WTC11 (cell line): ENCODE measurements at regions not wholly inside any gene's neighbourhood (a gene's known extent, or its start where the extent isn't known, plus 50 kb on each side); places are given as distances from the start of the nearest gene placed in this dataset.

Experiments
- ATF3 ChIP-seq: sonication (generic); formaldehyde crosslinking; conservative IDR thresholded peaks from 2 replicates; pipeline ENCODE4 v1.8.1; 2022; ENCODE audit warnings: mild to moderate bottlenecking, missing genetic modification reagents
- CBFB ChIP-seq: sonication (generic); formaldehyde crosslinking; IDR thresholded peaks from 2 replicates; pipeline ENCODE4 v1.8.1; 2022; ENCODE audit warnings: mild to moderate bottlenecking, low read depth, missing genetic modification reagents
- CREB1 ChIP-seq: sonication (generic); formaldehyde crosslinking; IDR thresholded peaks from 2 replicates; pipeline ENCODE4 v1.8.0; 2023; ENCODE audit warnings: mild to moderate bottlenecking, missing genetic modification reagents
- ELF4 ChIP-seq: sonication (generic); formaldehyde crosslinking; IDR thresholded peaks from 2 replicates; pipeline ENCODE4 v1.8.1; 2022; ENCODE audit warnings: low read depth, mild to moderate bottlenecking, moderate library complexity, missing genetic modification reagents
- HMGXB4 ChIP-seq: sonication (generic); formaldehyde crosslinking; IDR thresholded peaks from 2 replicates; pipeline ENCODE4 v1.8.1; 2023; ENCODE audit warnings: mild to moderate bottlenecking, moderate library complexity, missing genetic modification reagents
- JUN ChIP-seq: sonication (generic); formaldehyde crosslinking; IDR thresholded peaks from 2 replicates; pipeline ENCODE4 v1.8.0; 2023; ENCODE audit warnings: mild to moderate bottlenecking, missing genetic modification reagents
- RORB ChIP-seq: fragments of 250-450 bp; sonication (Bioruptor Pico); IDR thresholded peaks from 2 replicates; pipeline ENCODE4 v1.9.0; 2021; ENCODE audit warnings: mild to moderate bottlenecking
- ZBTB21 ChIP-seq: sonication (generic); formaldehyde crosslinking; IDR thresholded peaks from 2 replicates; pipeline ENCODE4 v1.8.1; 2023; ENCODE audit warnings: mild to moderate bottlenecking, missing genetic modification reagents, borderline replicate concordance
- ZNF121 ChIP-seq: sonication (generic); formaldehyde crosslinking; IDR thresholded peaks from 2 replicates; pipeline ENCODE4 v1.8.0; 2023; ENCODE audit warnings: missing genetic modification reagents
- ZNF138 ChIP-seq: sonication (generic); formaldehyde crosslinking; conservative IDR thresholded peaks from 2 replicates; pipeline ENCODE4 v1.8.1; 2022; ENCODE audit warnings: mild to moderate bottlenecking, moderate library complexity, missing genetic modification reagents
- ZNF416 ChIP-seq: fragments of 250-450 bp; sonication (Bioruptor Pico); IDR thresholded peaks from 2 replicates; pipeline ENCODE4 v1.9.0; 2021; ENCODE audit warnings: mild to moderate bottlenecking, inconsistent platforms
- TF ChIP-seq, protein P1 (sequence below): fragments of 200-600 bp; IDR thresholded peaks from 2 replicates; pipeline ENCODE4 v1.8.0; 2022; ENCODE audit warnings: antibody characterized with exemption
- TF ChIP-seq, protein P2 (sequence below): sonication (generic); formaldehyde crosslinking; IDR thresholded peaks from 2 replicates; pipeline ENCODE4 v1.8.1; 2023; ENCODE audit warnings: mild to moderate bottlenecking, missing genetic modification reagents, moderate library complexity

DNA sequence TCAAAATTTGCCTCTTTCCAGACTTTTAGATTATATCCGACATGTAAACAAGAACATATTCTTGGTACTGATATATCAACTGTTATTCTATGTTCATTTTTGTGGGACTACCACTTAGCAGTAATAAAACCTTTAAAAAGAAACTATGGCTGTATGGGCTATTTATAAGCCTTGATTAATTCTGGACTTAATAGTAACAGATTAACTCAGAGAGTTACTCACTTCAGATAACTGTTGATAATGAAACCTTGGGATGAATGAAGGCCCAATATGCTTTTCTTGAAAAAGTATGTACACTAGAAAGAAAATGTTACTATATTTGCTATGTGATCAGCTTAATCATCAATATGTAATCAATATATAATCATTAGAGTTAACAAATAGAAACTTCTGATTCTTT is 595.9 kb upstream of the BOD1L1 start:
- TF ChIP-seq, protein P1, sequence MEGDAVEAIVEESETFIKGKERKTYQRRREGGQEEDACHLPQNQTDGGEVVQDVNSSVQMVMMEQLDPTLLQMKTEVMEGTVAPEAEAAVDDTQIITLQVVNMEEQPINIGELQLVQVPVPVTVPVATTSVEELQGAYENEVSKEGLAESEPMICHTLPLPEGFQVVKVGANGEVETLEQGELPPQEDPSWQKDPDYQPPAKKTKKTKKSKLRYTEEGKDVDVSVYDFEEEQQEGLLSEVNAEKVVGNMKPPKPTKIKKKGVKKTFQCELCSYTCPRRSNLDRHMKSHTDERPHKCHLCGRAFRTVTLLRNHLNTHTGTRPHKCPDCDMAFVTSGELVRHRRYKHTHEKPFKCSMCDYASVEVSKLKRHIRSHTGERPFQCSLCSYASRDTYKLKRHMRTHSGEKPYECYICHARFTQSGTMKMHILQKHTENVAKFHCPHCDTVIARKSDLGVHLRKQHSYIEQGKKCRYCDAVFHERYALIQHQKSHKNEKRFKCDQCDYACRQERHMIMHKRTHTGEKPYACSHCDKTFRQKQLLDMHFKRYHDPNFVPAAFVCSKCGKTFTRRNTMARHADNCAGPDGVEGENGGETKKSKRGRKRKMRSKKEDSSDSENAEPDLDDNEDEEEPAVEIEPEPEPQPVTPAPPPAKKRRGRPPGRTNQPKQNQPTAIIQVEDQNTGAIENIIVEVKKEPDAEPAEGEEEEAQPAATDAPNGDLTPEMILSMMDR, result no peak
- no peak for TF ChIP-seq HMGXB4 (CRISPR knock-in tag)
- TF ChIP-seq ATF3, result no peak
- no peak for TF ChIP-seq ZNF121 (CRISPR knock-in tag)
- TF ChIP-seq ZNF416 (CRISPR knock-in tag), result no peak
- no peak for TF ChIP-seq ZBTB21 (CRISPR knock-in tag)
- TF ChIP-seq, protein P2, sequence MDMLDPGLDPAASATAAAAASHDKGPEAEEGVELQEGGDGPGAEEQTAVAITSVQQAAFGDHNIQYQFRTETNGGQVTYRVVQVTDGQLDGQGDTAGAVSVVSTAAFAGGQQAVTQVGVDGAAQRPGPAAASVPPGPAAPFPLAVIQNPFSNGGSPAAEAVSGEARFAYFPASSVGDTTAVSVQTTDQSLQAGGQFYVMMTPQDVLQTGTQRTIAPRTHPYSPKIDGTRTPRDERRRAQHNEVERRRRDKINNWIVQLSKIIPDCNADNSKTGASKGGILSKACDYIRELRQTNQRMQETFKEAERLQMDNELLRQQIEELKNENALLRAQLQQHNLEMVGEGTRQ (CRISPR knock-in tag), result no peak
- TF ChIP-seq CBFB, result no peak
- TF ChIP-seq ZNF138 (CRISPR knock-in tag), result no peak
- no peak for TF ChIP-seq CREB1 (CRISPR knock-in tag)
- no peak for TF ChIP-seq ELF4 (CRISPR knock-in tag)
- TF ChIP-seq JUN (CRISPR knock-in tag), result no peak
- no peak for TF ChIP-seq RORB (CRISPR knock-in tag)
